GM13976 (cell line): ENCODE measurements at regions not wholly inside any gene's neighbourhood (a gene's known extent, or its start where the extent isn't known, plus 50 kb on each side); places are given as distances from the start of the nearest gene placed in this dataset.

Source experiments
- DNase-seq: peaks from one replicate; pipeline ENCODE4 v3.0.0; 2012; ENCODE audit warnings: low spot score
- in situ Hi-C: fragments of 300-500 bp; cut with MboI; formaldehyde crosslinking; loops from one replicate; pipeline ENCODE4 v1.12.0; 2022; ENCODE audit warnings: low sequenced_read_pairs, mixed read lengths, inconsistent platforms; ENCODE audit not compliant: unreplicated experiment
- TF ChIP-seq, protein P1 (sequence below): IDR thresholded peaks from 2 replicates; pipeline ENCODE4 v1.5.1; 2012; ENCODE audit warnings: borderline replicate concordance, mild to moderate bottlenecking; ENCODE audit not compliant: insufficient read depth; ENCODE audit errors: extremely low read depth, missing control alignments, control extremely low read depth

- TF ChIP-seq, protein P1, sequence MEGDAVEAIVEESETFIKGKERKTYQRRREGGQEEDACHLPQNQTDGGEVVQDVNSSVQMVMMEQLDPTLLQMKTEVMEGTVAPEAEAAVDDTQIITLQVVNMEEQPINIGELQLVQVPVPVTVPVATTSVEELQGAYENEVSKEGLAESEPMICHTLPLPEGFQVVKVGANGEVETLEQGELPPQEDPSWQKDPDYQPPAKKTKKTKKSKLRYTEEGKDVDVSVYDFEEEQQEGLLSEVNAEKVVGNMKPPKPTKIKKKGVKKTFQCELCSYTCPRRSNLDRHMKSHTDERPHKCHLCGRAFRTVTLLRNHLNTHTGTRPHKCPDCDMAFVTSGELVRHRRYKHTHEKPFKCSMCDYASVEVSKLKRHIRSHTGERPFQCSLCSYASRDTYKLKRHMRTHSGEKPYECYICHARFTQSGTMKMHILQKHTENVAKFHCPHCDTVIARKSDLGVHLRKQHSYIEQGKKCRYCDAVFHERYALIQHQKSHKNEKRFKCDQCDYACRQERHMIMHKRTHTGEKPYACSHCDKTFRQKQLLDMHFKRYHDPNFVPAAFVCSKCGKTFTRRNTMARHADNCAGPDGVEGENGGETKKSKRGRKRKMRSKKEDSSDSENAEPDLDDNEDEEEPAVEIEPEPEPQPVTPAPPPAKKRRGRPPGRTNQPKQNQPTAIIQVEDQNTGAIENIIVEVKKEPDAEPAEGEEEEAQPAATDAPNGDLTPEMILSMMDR, result no peak
- in situ Hi-C loops, result no loop called here
- DNase-seq, result no peak
Measured at GRCh38 chr4:170672381-170672965, 582.7 kb upstream of the AADAT start.

- TF ChIP-seq, protein P1, result no peak
- in situ Hi-C loops, result no loop called here
- DNase-seq, result no peak
Measured at GRCh38 chr4:170671171-170671570, 581.4 kb upstream of the AADAT start.

DNA sequence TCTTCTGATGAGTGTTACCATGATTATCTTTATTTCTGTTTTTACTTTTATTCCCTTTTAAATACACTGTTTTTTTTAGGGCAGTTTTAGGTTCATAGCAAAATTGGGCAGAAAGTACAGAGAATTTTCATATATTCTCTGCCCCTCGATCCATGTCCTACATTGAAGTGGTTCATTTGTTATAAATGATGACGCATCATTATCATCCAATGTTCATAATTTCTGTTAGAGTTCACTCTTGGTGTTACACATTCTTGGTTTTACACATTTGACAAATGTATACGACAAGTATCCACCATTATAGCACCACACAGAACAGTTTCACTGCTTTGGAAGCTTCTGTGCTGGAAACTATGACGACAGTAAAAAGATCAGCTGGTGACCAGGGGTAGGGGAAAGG is 578.1 kb upstream of the AADAT start:
- in situ Hi-C loops, result no loop called here
- DNase-seq, result no peak
- TF ChIP-seq, protein P1, result no peak

DNA sequence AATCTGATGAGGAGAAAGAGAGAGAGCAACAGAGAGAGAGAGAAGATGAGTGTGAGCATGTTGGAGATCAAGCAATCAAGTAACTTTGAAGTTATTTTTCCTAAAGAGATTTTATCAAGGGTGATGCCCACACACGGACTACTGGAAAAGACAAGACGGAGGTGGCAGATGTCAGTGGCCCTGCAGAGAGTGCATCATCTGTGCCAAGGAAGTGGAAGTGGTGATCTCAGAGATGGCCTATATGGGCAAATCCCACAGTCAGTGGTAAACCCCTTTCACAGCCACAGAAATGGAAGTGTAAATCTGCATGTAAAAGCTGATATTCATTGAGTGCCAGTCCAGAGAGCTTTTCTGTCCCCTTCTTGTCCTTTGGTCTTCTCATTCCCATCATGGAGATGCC is 577.2 kb upstream of the AADAT start:
- TF ChIP-seq, protein P1, result no peak
- in situ Hi-C loops, result no loop called here
- DNase-seq, result no peak

DNA sequence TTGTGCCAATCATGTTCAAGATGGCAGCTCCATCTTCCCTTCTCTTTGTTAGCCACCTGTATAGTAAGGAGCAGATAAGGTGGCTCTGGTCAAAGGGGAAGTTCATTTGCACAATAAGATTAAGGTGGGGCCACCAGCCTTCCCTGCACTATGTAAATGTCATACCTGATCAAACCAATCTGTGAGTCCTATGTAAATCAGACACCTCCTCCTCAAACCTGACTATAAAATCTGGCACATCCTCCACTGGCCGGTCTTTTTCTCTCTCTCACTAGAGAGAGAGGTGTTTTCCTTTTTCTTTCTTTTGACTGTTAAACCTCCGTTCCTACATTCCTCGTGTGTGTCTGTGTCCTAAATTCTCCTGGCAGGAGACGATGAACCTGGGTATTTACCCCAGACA is 572.5 kb upstream of the AADAT start:
- DNase-seq, result no peak
- in situ Hi-C loops, result no loop called here
- TF ChIP-seq, protein P1, result no peak

DNA sequence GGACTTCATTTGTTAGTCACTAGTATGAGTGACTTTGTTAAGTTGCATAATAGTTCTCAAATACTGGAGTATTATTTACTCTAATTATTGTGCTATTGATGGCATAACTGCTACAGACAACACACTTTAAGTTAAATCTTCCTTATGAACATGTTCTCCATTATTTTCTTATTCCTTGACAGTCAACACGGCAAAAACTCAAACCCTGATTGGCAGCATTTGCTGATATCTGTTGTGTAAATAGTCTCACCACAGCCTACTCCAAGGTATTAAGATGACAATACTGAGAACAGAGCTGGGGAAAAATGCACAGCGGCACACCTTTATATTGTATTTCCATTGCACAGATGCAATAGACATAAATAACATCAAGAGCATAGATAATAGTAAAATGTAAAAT is 568.0 kb upstream of the AADAT start:
- DNase-seq, result no peak
- in situ Hi-C loops, result no loop called here
- TF ChIP-seq, protein P1, result no peak
